ENCODE measurements at regions not wholly inside any gene's neighbourhood (a gene's known extent, or its start where the extent isn't known, plus 50 kb on each side); places are given as distances from the start of the nearest gene placed in this dataset.

- no peaks in the 10 kb centered on the region for H3K36me3 ChIP-seq (replicated peaks)
- DNase-seq = no peak
- no peak overlapping the region for H3K4me3 ChIP-seq (ENCODE audit: low read depth, low read length)
- no peak for TF ChIP-seq CTCF (IDR thresholded peaks at IDR 0.05; ENCODE audit: low read depth, low read length, missing control alignments)
- H3K27ac ChIP-seq = no peak overlapping the region
- H3K27me3 ChIP-seq (replicated peaks) = no peaks in the 10 kb centered on the region
- in situ Hi-C loops (cut with HindIII; ENCODE audit: low pct_ligation_motif_present, low sequenced_read_pairs) = no loop called here
These were observed 747.3 kb downstream of the EFNA5 start for GRCh38 chr5:106923409-106923808.

DNA sequence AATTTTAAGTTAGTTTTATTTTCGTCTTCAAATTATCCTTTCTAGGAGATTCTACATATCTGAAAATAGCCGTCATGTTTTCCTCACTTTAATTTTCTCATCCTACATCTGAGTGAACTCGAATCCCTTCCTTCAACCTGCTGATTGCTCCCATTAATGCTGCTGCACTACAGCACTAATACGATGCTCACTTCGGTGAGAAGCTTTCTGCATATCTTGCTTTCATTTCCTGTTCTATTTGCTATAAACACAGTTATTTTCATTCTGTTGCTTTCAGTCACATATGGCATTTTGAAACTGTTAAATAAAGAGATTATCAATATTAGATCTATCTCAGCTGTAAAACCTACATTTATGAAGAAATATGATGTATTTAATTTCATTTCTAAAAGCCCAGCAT, 749.2 kb downstream of the EFNA5 start:
- TF ChIP-seq CTCF (IDR thresholded peaks at IDR 0.05; ENCODE audit: low read depth, low read length, missing control alignments) = no peak
- in situ Hi-C loops (cut with HindIII; ENCODE audit: low pct_ligation_motif_present, low sequenced_read_pairs) = no loop called here
- DNase-seq = no peak
- H3K27me3 ChIP-seq (replicated peaks) = no peaks in the 10 kb centered on the region
- no peak overlapping the region for H3K4me3 ChIP-seq (ENCODE audit: low read depth, low read length)
- no peaks in the 10 kb centered on the region for H3K36me3 ChIP-seq (replicated peaks)
- H3K27ac ChIP-seq = no peak overlapping the region

DNA sequence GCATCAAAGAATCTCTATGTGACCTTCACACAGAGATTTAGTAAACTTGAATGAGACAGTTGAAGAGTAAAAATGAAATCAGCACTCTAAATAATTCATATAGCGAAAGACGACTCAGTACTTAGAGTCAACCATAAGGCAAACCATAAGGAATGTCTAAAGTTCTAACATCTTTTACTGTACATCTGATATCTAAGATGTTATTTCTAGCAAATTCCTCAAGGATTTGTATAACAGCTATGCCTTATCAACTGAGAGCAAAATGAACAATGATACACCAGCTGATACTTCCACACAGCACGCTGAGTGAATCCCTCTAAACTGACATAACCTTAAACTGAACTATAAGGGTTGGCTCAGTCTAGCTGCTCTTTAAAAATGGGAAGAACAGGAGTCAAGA, 760.3 kb downstream of the EFNA5 start:
- H3K27me3 ChIP-seq (replicated peaks) = no peaks in the 10 kb centered on the region
- in situ Hi-C loops (cut with HindIII; ENCODE audit: low pct_ligation_motif_present, low sequenced_read_pairs) = no loop called here
- H3K4me3 ChIP-seq (ENCODE audit: low read depth, low read length) = no peak overlapping the region
- no peak for TF ChIP-seq CTCF (IDR thresholded peaks at IDR 0.05; ENCODE audit: low read depth, low read length, missing control alignments)
- H3K36me3 ChIP-seq (replicated peaks) = no peaks in the 10 kb centered on the region
- no peak overlapping the region for H3K27ac ChIP-seq
- DNase-seq = no peak

GRCh38 chr5:106909716-106910115, 761.0 kb downstream of the EFNA5 start:
- no peaks in the 10 kb centered on the region for H3K27me3 ChIP-seq (replicated peaks)
- TF ChIP-seq CTCF (IDR thresholded peaks at IDR 0.05; ENCODE audit: low read depth, low read length, missing control alignments) = no peak
- no peak for DNase-seq
- H3K36me3 ChIP-seq (replicated peaks) = no peaks in the 10 kb centered on the region
- no peak overlapping the region for H3K27ac ChIP-seq
- in situ Hi-C loops (cut with HindIII; ENCODE audit: low pct_ligation_motif_present, low sequenced_read_pairs) = no loop called here
- no peak overlapping the region for H3K4me3 ChIP-seq (ENCODE audit: low read depth, low read length)

- H3K27ac ChIP-seq = no peak overlapping the region
- no peak for TF ChIP-seq CTCF (IDR thresholded peaks at IDR 0.05; ENCODE audit: low read depth, low read length, missing control alignments)
These were observed 762.8 kb downstream of the EFNA5 start for GRCh38 chr5:106907979-106908378.

DNA sequence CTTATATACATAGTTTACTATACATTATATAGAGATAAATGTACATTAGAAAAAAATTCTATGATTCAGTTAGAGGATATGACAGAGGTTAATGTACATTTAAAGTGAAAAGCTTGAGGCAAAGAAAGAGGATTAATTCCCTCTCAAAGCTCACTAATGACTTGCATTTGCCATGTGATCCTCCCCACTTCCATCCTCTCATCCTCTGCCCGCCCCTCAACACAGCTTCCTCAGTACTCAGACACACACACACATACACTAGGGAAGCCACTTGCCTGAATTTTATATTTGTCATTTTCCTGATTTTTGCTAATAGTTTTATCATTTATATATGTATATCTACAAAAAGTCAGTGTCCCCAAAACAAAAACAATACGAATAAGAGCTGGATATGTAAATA, 764.5 kb downstream of the EFNA5 start:
- TF ChIP-seq CTCF (IDR thresholded peaks at IDR 0.05; ENCODE audit: low read depth, low read length, missing control alignments) = no peak

More at GRCh38 chr5:106907979-106908378, 762.8 kb downstream of the EFNA5 start:
- H3K36me3 ChIP-seq (replicated peaks) = no peaks in the 10 kb centered on the region
- H3K27me3 ChIP-seq (replicated peaks) = no peaks in the 10 kb centered on the region
- no peak for DNase-seq
- H3K4me3 ChIP-seq (ENCODE audit: low read depth, low read length) = no peak overlapping the region
- in situ Hi-C loops (cut with HindIII; ENCODE audit: low pct_ligation_motif_present, low sequenced_read_pairs) = no loop called here

More for the DNA sequence above, 764.5 kb downstream of the EFNA5 start:
- in situ Hi-C loops (cut with HindIII; ENCODE audit: low pct_ligation_motif_present, low sequenced_read_pairs) = no loop called here
- no peak overlapping the region for H3K4me3 ChIP-seq (ENCODE audit: low read depth, low read length)
- H3K27me3 ChIP-seq (replicated peaks) = no peaks in the 10 kb centered on the region
- no peak for DNase-seq
- H3K27ac ChIP-seq = no peak overlapping the region
- H3K36me3 ChIP-seq (replicated peaks) = no peaks in the 10 kb centered on the region
